Osteocyte (in vitro differentiated cells): ENCODE measurements at regions not wholly inside any gene's neighbourhood (a gene's known extent, or its start where the extent isn't known, plus 50 kb on each side); places are given as distances from the start of the nearest gene placed in this dataset.

ENCODE experiments used
- DNase-seq: peaks from one replicate; pipeline ENCODE4 v3.0.0; 2021; ENCODE audit warnings: mixed read lengths; ENCODE audit not compliant: unreplicated experiment; ENCODE audit errors: extremely low spot score
- H3K27ac Mint-ChIP-seq: one replicate; pipeline ENCODE4 v1.8.0; 2021; ENCODE audit warnings: mild to moderate bottlenecking, mixed read lengths; ENCODE audit not compliant: unreplicated experiment
- H3K27me3 Mint-ChIP-seq: one replicate; pipeline ENCODE4 v1.8.0; 2021; ENCODE audit warnings: mixed read lengths; ENCODE audit not compliant: unreplicated experiment
- H3K36me3 Mint-ChIP-seq: one replicate; pipeline ENCODE4 v1.8.0; 2021; ENCODE audit warnings: mixed read lengths; ENCODE audit not compliant: unreplicated experiment
- H3K4me1 Mint-ChIP-seq: one replicate; pipeline ENCODE4 v1.8.0; 2021; ENCODE audit warnings: mixed read lengths; ENCODE audit not compliant: unreplicated experiment
- H3K4me3 Mint-ChIP-seq: one replicate; pipeline ENCODE4 v1.8.0; 2021; ENCODE audit warnings: mild to moderate bottlenecking, moderate library complexity, mixed read lengths; ENCODE audit not compliant: unreplicated experiment
- H3K9me3 Mint-ChIP-seq: one replicate; pipeline ENCODE4 v1.8.0; 2021; ENCODE audit warnings: mixed read lengths; ENCODE audit not compliant: unreplicated experiment
- CTCF ChIP-seq: fragments of 200-600 bp; sonication (generic); IDR thresholded peaks from 2 replicates; pipeline ENCODE4 v1.5.0; 2021; ENCODE audit warnings: antibody characterized with exemption, mild to moderate bottlenecking, moderate library complexity

- H3K27me3 Mint-ChIP-seq = peaks cover 45% of the 10 kb centered on the region
- H3K4me3 Mint-ChIP-seq = no peak overlapping the region
- TF ChIP-seq CTCF = no peak
- DNase-seq = no peak
- no peak overlapping the region for H3K27ac Mint-ChIP-seq
- no peaks in the 10 kb centered on the region for H3K4me1 Mint-ChIP-seq
- H3K9me3 Mint-ChIP-seq = peaks cover 4% of the 10 kb centered on the region
- H3K36me3 Mint-ChIP-seq = no peaks in the 10 kb centered on the region
Measured at GRCh38 chr13:47186471-47186870, 289.6 kb upstream of the HTR2A start.

GRCh38 chr13:47184321-47184720 lies 287.5 kb upstream of the HTR2A start:
- Mint-ChIP-seq H3K27me3 (peaks cover 36% of the 10 kb centered on the region), H3K27ac (no peak overlapping the region), H3K9me3 (peaks cover 4% of the 10 kb centered on the region), H3K36me3 (no peaks in the 10 kb centered on the region), H3K4me3 (no peak overlapping the region), H3K4me1 (no peaks in the 10 kb centered on the region)
- no peak for DNase-seq
- TF ChIP-seq CTCF = no peak

GRCh38 chr13:47179321-47179720 lies 282.5 kb upstream of the HTR2A start:
- peaks cover 13% of the 10 kb centered on the region for H3K27me3 Mint-ChIP-seq
- H3K4me3 Mint-ChIP-seq = no peak overlapping the region
- DNase-seq = no peak
- H3K9me3 Mint-ChIP-seq = no peaks in the 10 kb centered on the region
- no peak for TF ChIP-seq CTCF
- H3K27ac Mint-ChIP-seq = no peak overlapping the region
- peaks cover 14% of the 10 kb centered on the region for H3K4me1 Mint-ChIP-seq
- H3K36me3 Mint-ChIP-seq = no peaks in the 10 kb centered on the region

GRCh38 chr13:47178090-47178950 lies 281.5 kb upstream of the HTR2A start:
- Mint-ChIP-seq H3K9me3 (no peaks in the 10 kb centered on the region), H3K27ac (no peak overlapping the region), H3K36me3 (no peaks in the 10 kb centered on the region)

More at GRCh38 chr13:47178090-47178950, 281.5 kb upstream of the HTR2A start:
- peaks cover 8% of the 10 kb centered on the region for H3K27me3 Mint-ChIP-seq
- H3K4me3 Mint-ChIP-seq = no peak overlapping the region
- peaks cover 14% of the 10 kb centered on the region for H3K4me1 Mint-ChIP-seq
- TF ChIP-seq CTCF = no peak
- DNase-seq = no peak
